NT2/D1 (cell line): ENCODE measurements at regions not wholly inside any gene's neighbourhood (a gene's known extent, or its start where the extent isn't known, plus 50 kb on each side); places are given as distances from the start of the nearest gene placed in this dataset.

Experiments
- DNase-seq: peaks from one replicate; pipeline ENCODE4 v3.0.0-alpha.2; 2011; ENCODE audit warnings: low read depth, low spot score
- H3K27me3 ChIP-seq: 2 replicates; pipeline ENCODE4 v1.6.0; 2011; ENCODE audit warnings: mild to moderate bottlenecking; ENCODE audit not compliant: insufficient read length, insufficient read depth
- H3K36me3 ChIP-seq: 2 replicates; pipeline ENCODE4 v1.6.1; 2011; ENCODE audit warnings: mild to moderate bottlenecking, low read length, mixed read lengths; ENCODE audit not compliant: insufficient read depth, insufficient read length
- H3K4me1 ChIP-seq: 2 replicates; pipeline ENCODE4 v1.5.1; 2011; ENCODE audit not compliant: insufficient read depth, insufficient read length
- H3K4me3 ChIP-seq: 2 replicates; pipeline ENCODE4 v1.5.1; 2011; ENCODE audit warnings: low read depth; ENCODE audit not compliant: insufficient read length
- H3K9ac ChIP-seq: 2 replicates; pipeline ENCODE4 v1.6.0; 2011; ENCODE audit warnings: low read depth; ENCODE audit not compliant: insufficient read length
- H3K9me3 ChIP-seq: 2 replicates; pipeline ENCODE4 v1.5.1; 2011; ENCODE audit warnings: mild to moderate bottlenecking, low read length; ENCODE audit not compliant: insufficient read depth
- SUZ12 ChIP-seq: IDR thresholded peaks from 2 replicates; pipeline ENCODE4 v1.6.1; 2011; ENCODE audit not compliant: insufficient read length, insufficient read depth; ENCODE audit errors: extremely low read depth
- YY1 ChIP-seq: IDR thresholded peaks from 2 replicates; pipeline ENCODE4 v1.6.1; 2011; ENCODE audit not compliant: insufficient read length, insufficient read depth
- ZNF274 ChIP-seq: IDR thresholded peaks from 2 replicates; pipeline ENCODE4 v1.6.1; 2011; ENCODE audit warnings: mild to moderate bottlenecking, low read depth, low read length

DNA sequence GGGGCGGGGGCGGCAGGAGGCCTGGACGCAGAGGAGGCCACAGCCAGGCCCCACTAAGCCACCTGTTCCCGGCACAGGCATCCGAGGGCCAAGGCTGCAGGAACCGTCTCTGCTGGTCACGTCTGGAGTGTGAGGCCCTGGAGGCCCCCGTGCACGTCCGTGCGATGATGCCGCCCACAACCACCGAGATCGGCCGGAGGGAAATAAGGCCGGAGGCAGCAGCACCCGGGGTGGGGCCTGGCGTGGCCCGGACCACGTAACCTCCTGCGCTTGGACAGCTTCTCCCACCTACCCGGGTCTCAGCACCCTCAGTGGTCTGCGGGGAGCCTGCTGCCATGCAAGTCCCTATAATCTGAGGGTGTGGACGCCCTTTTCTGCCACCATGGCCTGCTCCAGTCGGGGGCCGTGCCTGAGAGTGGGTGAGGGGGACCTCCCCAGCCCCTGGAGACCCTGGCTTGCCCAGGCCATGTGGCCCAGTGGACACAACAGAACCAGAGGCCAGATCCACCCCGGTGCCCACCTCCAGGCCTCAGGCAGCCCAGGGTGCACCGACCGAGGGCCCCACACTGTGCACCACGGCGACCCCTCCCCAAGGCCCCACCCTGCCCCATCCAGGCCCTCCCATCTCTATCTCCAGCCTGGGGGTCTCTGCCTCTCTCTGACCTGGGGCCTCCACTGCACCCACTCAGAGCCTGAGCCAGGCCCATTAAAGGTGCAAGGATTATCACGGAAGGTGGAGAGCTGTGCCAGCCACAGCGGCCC, 83.1 kb downstream of the PDGFA start:
- H3K9me3 ChIP-seq, result no peaks in the 10 kb centered on the region
- H3K4me3 ChIP-seq, result no peak overlapping the region
- H3K36me3 ChIP-seq, result no peaks in the 10 kb centered on the region
- H3K9ac ChIP-seq, result peak overlapping the region; percentile 58
- H3K4me1 ChIP-seq, result peaks cover 43% of the 10 kb centered on the region
- no peak for DNase-seq
- peaks cover 3% of the 10 kb centered on the region for H3K27me3 ChIP-seq
- TF ChIP-seq ZNF274, result no peak
- TF ChIP-seq YY1, result no peak
- TF ChIP-seq SUZ12, result no peak

GRCh38 chr7:437329-438251, 82.1 kb downstream of the PDGFA start:
- no peak for DNase-seq
- H3K4me3 ChIP-seq, result no peak overlapping the region
- H3K9ac ChIP-seq, result peak overlapping the region; percentile 58
- peaks cover 3% of the 10 kb centered on the region for H3K27me3 ChIP-seq
- no peak for TF ChIP-seq ZNF274
- TF ChIP-seq YY1, result no peak
- TF ChIP-seq SUZ12, result no peak
- H3K4me1 ChIP-seq, result peaks cover 36% of the 10 kb centered on the region
- H3K36me3 ChIP-seq, result no peaks in the 10 kb centered on the region
- no peaks in the 10 kb centered on the region for H3K9me3 ChIP-seq

DNA sequence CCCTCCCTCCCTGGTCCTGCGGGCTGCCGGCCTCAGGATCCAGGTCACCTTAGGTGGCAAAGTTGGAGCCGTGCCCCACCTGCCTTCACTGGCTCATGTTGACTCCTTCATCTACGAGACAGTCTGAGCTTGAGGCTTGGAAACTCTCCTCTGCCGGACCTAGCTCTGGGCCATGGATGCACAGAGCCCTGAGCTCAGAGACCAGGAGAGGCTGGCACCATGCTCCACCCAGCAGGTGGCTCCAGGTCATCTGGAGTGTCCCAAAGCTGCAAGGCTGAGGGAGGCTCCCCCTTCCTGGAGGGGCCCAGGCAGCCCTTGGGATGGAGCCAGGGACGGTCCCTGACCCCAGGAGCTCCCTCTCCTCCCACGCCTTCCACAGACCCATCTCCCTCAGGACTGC, 81.3 kb downstream of the PDGFA start:
- Histone ChIP-seq H3K9ac (no peak overlapping the region), H3K27me3 (peaks cover 3% of the 10 kb centered on the region), H3K4me3 (no peak overlapping the region), H3K4me1 (peaks cover 35% of the 10 kb centered on the region), H3K36me3 (no peaks in the 10 kb centered on the region), H3K9me3 (no peaks in the 10 kb centered on the region; the same call in 1 of the 2 replicates)
- no peak for TF ChIP-seq SUZ12
- TF ChIP-seq ZNF274, result no peak
- TF ChIP-seq YY1, result no peak
- no peak for DNase-seq

DNA sequence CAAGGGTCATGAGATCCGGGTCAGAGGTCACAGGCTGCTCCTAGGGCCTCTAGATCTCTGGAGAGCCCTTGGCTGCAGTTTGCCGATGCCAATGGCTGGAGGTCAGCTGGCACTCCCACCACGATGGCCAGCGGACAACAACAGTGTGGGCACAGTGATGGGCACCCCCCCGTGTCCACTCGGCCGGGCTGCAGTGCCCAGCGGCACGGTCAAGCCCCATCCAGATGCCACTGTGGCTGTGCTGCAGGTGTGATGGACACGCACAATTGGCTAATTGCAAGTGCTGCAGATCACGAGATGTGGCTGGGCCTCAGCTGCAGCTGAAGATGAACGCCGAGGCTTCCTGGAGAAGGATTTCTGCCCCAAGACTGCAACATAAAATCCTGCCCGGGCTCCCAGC, 80.7 kb downstream of the PDGFA start:
- DNase-seq, result no peak
- no peak for TF ChIP-seq SUZ12
- no peak for TF ChIP-seq ZNF274
- TF ChIP-seq YY1, result no peak
- Histone ChIP-seq H3K4me3 (no peak overlapping the region), H3K9me3 (no peaks in the 10 kb centered on the region; the same call in 1 of the 2 replicates), H3K9ac (no peak overlapping the region), H3K4me1 (peaks cover 30% of the 10 kb centered on the region), H3K36me3 (no peaks in the 10 kb centered on the region), H3K27me3 (peaks cover 3% of the 10 kb centered on the region)

GRCh38 chr7:440059-440749, 79.4 kb downstream of the PDGFA start:
- TF ChIP-seq YY1 (no peak), SUZ12 (no peak), ZNF274 (no peak)

DNA sequence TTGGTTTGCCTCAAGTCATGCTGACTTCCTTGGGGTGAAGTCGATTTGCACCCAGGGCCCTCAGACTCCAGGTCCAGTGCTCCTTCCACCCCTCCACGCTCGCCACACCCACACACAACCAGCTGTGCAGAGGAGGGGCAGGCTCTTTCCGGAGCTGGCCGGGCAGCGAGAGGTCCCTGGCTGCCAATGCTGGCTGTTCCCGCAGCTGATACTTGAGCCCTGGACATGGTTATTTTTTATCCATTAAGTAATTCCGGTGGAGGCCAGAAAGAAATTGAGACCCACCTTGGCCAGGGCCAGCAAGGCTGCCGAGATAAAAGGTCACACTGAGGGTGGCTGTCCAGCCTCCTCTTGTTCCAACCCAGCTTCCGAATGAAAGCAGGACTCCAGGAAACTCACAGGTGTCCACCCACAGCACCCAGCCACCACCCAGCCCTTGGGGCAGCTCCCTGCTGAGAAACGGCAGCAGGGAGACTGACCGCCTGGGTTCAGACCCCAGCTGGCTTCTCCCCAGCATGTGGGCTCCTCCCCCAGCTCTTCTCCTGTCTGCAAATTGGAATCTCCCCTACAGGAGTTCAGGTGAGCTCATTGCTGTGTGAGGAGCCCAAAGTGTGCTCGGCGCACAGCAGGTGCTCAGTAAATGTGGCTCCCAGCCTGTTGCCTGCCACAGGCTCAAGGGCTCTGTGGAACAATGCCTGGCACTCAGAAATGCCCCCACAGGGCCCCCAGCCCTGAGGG, 77.8 kb downstream of the PDGFA start:
- Histone ChIP-seq H3K36me3 (no peaks in the 10 kb centered on the region), H3K9me3 (no peaks in the 10 kb centered on the region; the same call in 1 of the 2 replicates), H3K4me3 (no peak overlapping the region), H3K4me1 (peaks cover 32% of the 10 kb centered on the region), H3K27me3 (peaks cover 3% of the 10 kb centered on the region), H3K9ac (no peak overlapping the region)
- no peak for TF ChIP-seq SUZ12
- no peak for TF ChIP-seq ZNF274
- no peak for DNase-seq

More at GRCh38 chr7:440059-440749, 79.4 kb downstream of the PDGFA start:
- peaks cover 3% of the 10 kb centered on the region for H3K27me3 ChIP-seq
- no peak overlapping the region for H3K9ac ChIP-seq
- no peak overlapping the region for H3K4me3 ChIP-seq
- no peak for DNase-seq
- H3K36me3 ChIP-seq, result no peaks in the 10 kb centered on the region
- H3K9me3 ChIP-seq, result no peaks in the 10 kb centered on the region; the same call in 1 of the 2 replicates
- H3K4me1 ChIP-seq, result peaks cover 35% of the 10 kb centered on the region
